HG02678 (cell line): ENCODE measurements at regions not wholly inside any gene's neighbourhood (a gene's known extent, or its start where the extent isn't known, plus 50 kb on each side); places are given as distances from the start of the nearest gene placed in this dataset.
"Not testable (repeated sequence)": the region's sequence is repeated elsewhere in the genome, so short reads cannot be mapped to it uniquely, and the experiment has no call there.

Experiments
- ATAC-seq: cut with Tn5 transposase; IDR thresholded peaks from one replicate; pipeline ENCODE4 v1.9.1; 2021; ENCODE audit warnings: mild to moderate bottlenecking, moderate library complexity; ENCODE audit not compliant: unreplicated experiment

DNA sequence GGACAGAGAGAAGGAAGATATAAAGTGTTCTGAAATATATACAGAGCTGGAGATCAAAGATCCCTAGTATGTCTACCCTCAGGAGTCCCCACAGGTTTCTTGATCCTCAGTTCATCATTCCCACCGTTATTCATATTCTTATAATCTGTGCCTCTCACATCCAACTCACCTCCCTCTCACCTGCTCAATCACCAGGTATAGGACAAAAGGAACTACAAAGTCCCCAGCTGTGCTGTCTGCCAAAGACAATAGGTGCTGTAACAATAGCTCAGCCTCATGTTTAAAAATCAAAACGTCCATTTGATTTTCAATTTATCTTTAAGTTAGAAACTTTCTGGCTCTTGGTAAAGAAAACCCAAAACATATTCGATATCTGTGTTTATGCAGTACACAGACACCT, 121.1 kb upstream of the PKN2 start:
- ATAC-seq: no peak

DNA sequence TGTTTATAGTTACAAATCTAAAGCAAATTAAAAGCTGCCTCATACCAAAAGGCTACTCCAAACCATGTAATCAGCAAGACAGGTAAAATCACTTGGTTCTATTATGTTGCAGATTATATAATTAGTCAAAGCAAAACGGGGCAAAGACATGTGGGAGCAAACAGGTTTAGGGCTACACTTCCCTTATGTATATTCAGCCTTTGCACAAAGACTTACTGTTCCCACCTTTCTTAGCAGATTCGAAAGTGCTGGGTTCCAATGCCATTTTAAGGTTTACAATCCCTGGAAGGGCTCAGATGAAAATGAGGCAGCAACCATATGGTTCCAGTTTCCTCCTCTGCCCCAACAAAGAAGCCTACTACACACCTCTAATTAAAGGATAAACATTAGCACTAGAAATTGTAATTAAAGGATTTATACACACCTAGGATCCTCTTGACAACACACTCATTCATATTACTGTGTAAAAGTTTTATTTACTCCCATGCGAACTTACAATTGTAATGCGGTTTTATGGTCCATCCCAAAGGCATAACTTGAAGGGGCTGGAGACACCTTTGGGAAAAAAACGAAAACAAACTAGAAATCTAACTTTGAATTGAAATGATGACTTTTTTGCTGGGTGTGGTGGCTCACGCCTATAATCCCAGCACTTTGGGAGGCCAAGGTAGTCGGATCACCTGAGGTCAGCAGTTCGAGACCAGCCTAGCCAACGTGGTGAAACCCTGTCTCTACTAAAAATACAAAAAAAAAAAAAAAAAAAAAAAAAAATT, 117.3 kb upstream of the PKN2 start:
- no peak for ATAC-seq

DNA sequence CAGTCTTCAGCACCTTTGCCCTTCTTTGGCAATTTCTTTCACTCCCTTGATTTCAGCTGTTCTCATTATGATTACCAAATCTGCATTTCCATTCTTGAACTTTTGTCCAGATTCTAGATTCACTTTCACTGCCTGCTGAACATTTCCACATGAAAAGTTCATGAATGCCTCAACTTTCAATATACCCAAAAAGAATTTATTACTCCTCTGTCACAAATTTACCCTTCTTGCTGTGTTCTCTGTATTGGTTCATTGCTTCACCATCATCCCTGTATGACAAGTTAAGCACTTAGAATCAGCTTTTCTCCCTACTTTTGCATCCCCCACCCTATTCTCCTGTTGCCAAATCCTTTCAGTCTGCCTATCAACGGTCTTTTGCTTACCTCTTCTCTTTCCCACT, 112.6 kb upstream of the PKN2 start:
- ATAC-seq: no peak

DNA sequence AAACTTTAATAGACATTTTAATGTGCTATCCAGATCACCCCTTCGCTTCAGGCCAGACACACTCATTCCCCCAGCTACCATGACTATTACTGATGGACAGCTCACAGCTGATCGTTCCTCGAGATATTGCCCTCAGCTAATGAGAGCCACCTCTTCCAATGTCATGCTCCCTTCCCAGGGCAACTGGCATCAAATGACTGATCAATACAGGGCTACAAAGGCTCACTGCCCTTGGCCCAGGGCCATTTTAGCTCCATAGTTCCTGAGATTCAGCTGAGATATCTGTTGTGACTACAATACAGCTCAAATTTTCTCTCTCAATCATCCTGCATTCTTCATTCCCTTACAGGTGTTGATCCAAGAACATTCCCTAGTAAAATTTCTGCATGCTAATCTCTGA, 104.5 kb upstream of the PKN2 start:
- no peak for ATAC-seq

DNA sequence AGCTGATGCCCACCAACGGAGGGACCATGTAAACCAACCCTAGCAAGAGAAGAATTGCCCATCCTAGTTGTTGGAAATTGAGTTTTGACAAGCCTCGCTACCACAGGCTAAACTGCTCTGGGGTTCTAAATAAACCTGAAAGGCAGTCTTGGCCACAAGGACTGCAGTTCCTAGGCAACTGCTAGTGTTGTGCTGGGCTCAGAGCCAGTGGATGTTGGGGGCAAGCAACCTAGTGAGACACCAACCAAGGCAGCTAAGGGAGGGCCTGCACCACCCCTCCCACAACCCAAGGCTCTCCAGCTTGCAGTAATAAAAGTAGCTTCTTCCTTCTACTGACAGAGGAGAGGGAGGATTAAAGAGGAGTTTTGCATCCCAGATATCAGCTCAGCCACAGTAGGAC, 102.4 kb upstream of the PKN2 start:
- no peak for ATAC-seq

DNA sequence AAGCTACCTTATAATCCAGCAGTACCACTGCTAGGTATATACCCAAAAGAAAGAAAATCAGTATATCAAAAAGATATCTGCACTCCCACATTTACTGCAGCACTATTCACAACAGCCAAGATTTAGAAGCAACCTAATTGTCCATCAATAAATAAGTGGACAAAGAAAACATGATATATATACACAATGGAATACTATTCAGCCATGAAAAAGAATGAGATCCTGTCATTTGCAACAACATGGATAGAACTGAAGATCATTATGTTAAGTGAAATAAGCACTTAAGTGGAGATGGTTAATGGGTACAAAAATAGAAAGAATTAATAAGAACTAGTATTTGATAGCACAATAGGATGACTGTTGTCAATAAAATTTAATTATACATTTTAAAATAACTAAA, 90.7 kb upstream of the PKN2 start:
- ATAC-seq: no peak

DNA sequence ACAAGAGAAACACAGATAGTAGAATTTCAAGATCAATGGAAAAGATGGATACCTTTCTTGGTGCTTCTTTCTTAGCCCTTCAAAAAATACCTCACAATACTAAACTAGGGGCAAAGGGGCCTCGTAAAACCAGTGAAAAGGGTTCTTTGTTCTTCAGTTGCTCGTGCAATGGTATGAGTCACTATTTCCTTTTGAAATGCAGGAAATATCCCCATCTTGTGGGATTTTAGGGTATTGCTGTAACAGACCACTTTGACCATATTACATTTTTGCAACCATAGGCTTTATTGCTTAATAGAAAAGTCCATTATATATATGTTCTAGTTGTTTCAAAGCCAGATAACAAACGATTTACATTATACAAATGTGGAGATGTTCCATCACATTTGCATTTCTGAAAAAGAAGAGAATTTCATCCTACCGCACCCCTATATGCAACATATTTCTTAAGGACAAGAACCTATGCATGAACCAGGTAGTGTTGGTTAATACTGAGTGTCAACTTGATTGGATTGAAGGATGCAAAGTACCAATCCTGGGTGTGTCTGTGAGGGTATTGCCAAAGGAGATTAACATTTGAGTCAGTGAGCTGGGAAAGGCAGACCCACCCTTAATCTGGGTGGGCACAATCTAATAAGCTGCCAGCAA, 88.6 kb upstream of the PKN2 start:
- ATAC-seq: no peak

DNA sequence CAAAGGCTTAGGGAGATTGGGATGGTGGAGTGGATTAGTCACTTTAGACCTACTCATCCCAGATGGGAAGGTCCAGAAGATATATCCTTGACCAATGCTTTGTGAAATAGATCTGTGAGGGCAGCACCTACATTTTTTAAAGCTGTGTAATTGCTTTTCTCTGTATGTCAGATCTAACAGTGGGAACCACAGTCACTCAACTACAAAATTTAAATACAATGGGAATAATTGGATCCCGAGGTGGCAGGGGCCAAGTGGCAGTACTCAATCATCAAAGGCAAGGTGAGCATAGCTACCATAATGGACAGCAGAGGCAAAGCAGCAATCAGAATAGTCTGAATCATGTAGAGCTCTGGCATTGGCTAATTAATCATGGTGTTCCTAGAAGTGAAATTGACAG, 86.1 kb upstream of the PKN2 start:
- not testable (repeated sequence) for ATAC-seq

DNA sequence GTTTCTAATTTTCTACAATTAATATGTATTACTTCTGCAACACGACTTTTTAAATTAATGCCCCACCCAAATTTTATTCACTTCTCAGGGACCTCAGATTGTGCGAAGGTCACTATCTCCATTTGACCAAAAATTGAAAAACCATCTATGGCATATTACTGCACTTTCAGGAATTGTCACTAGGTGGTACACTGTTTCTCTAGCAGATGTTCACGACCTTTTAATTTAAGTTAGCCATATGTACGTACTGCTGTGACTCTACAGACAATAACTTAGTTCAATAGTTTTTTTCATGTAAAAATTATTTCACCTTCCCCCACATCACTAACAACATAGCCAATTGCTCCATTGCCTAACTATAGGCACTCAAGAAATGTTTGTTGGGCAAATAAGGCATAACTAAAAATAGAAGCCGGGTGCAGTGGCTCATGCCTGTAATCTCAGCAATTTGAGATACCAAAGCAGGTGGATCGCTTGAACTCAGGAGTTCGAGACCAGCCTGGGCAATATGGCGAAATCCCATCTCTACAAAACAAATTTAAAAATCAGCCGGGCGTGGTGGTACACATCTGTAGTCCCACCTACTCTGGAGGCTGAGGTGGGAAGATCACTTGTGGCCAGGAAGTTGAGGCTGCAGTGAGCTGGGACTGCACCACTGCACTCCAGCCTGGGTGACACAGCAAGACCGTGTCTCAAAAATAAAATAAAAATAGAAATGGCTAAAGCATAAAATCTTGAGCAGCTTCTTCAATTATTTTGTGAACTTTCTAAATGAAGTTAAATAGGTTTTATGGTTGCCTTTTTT, 75.7 kb upstream of the PKN2 start:
- ATAC-seq: peak; percentile 65

DNA sequence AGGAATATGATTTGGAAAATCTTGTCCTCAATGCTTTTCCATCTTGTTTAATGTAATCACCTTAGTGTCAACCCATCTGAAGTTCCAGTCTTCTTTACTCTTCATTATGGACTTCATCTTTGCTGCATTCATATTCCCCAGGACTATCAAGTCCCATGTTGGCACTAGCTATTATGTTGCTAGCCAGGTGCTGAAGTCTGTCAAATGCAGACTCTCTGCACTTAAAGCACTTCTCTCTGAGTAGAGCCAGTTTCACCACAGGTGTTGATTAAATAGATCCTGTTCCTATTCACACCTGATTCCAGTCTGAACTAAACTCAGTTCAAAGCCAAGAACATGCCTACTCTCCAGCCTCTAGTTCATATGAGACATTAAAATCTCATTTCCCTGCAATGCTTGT, 75.0 kb upstream of the PKN2 start:
- no peak for ATAC-seq

DNA sequence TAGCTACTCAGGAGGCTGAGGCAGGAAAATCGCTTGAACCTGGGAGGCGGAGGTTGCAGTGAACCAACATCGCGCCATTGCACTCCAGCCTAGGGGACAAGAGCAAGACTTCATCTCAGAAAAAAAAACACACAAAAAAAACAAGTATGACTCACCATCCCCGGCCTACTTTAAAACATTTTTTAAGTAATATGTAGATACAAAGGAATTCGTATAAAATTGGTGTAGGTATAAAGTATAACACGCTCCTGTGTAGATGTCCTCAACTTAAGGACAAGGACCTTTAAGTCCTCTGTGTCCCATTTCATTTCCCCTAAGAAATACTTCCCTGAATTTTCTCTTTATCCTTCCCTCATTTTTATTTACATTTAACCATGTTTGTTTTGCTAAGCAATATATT, 73.4 kb upstream of the PKN2 start:
- no peak for ATAC-seq

DNA sequence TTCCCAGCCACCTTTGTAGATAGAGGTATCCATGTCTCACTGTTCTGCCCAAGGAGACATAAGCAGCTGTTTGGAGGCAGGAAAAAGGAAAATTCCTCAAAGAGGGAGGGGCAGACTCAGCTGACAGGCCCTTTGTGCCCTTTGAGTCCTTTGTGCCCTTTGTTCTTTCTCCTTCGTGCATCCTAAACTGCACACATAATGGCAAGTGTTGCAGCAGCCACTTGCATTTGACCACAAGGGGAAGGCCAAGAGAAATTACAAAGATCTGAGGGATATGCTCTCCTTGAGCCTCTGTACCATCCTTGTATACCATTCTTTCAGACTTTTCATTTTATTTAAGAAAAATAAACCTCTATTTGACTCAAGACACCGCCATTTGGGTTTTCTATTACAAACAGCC, 71.8 kb upstream of the PKN2 start:
- ATAC-seq: no peak

DNA sequence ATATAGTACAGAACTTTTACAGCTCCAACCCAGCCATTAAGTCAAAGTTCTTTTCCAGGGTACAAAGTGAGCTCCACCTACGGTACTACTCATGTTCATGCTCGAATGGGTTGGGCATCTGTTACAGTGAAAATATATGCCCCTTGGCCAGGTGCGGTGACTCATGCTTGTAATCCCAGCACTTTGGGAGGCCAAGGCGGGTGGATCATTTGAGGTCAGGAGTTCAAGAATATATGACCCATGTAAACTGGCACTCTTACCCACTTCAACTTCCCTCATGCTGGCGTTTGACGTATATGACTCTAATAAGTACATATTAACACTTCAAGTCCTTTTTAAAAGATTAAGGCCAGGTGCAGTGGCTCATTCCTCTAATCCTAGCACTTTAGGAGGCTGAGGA, 71.3 kb upstream of the PKN2 start:
- ATAC-seq: no peak

DNA sequence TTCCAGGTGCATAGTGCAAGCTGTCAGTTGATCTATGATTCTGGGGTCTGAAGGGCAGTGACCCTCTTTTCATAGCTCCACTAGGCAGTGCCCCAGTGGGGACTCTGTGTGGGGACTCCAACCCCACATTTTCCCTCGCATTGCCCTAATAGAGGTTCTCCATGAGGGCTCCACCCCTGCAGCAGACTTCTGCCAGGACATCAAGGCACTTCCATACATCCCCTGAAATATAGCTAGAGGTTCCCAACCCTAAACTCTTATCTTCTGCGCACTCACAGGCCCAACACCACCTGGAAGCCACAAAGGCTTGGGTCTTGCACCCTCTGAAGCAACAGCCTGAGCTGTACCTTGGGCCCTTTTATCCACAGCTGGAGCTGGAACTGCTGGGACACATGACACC, 65.7 kb upstream of the PKN2 start:
- ATAC-seq: no peak

DNA sequence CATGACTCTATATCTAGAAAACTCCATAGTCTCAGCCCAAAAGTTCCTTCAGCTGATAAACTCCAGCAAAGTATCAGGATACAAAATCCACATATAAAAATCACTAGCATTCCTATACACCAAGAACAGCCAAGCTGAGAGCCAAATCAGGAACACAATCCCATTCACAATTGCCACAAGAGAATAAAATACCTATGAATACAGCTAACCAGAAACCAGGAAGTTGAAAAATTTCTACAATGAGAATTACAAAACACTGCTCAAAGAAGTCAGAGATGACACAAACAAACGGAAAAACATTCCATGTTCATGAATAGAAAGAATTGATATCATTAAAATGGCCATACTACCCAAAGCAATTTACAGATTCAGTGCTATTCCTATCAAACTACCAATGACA, 61.0 kb upstream of the PKN2 start:
- ATAC-seq: not testable (repeated sequence)
